ENCODE measurements at regions not wholly inside any gene's neighbourhood (a gene's known extent, or its start where the extent isn't known, plus 50 kb on each side); places are given as distances from the start of the nearest gene placed in this dataset.
A peak's percentile ranks its signal among the peaks of the same experiment; 100 is the strongest.
"Not testable (repeated sequence)": the region's sequence is repeated elsewhere in the genome, so short reads cannot be mapped to it uniquely, and the experiment has no call there.

- Histone ChIP-seq H3K27ac (ENCODE audit: low read depth, low read length) (no peak overlapping the region), H3K9me3 (ENCODE audit: low read length) (no peaks in the 10 kb centered on the region), H3K36me3 (ENCODE audit: insufficient read depth, low read length) (no peaks in the 10 kb centered on the region), H3K4me1 (ENCODE audit: insufficient read depth, low read length) (no peaks in the 10 kb centered on the region), H3K27me3 (ENCODE audit: insufficient read depth, low read length, poor library complexity, severe bottlenecking) (no peaks in the 10 kb centered on the region), H3K4me3 (ENCODE audit: low read length) (no peak overlapping the region)
- Mint-ChIP-seq H3K4me3 (no peak overlapping the region), H3K36me3 (peaks cover 0 to 3% (median 3%) of the 10 kb centered on the region in 3 donors), H3K9me3 (peaks cover 0 to 21% (median 8%) of the 10 kb centered on the region in 5 donors), H3K4me1 (no peaks in the 10 kb centered on the region), H3K27me3 (peaks cover 0 to 2% of the 10 kb centered on the region in 2 donors), H3K27ac (no peak overlapping the region)
- CTCF ChIA-PET = no interaction called here
- DNase-seq = no peak
- POLR2A ChIA-PET = no interaction called here
Observed at GRCh38 chrX:56031409-56031808, 200.7 kb upstream of the KLF8 start.

GRCh38 chrX:56033495-56034180 lies 198.5 kb upstream of the KLF8 start:
- Histone ChIP-seq H3K9me3 (ENCODE audit: low read length) (no peaks in the 10 kb centered on the region), H3K4me3 (ENCODE audit: low read length) (no peak overlapping the region), H3K36me3 (ENCODE audit: insufficient read depth, low read length) (no peaks in the 10 kb centered on the region), H3K27me3 (ENCODE audit: insufficient read depth, low read length, poor library complexity, severe bottlenecking) (no peaks in the 10 kb centered on the region), H3K4me1 (ENCODE audit: insufficient read depth, low read length) (no peaks in the 10 kb centered on the region), H3K27ac (ENCODE audit: low read depth, low read length) (no peak overlapping the region)
- DNase-seq = no peak
- H3K4me3 Mint-ChIP-seq = no peak overlapping the region
- H3K9me3 Mint-ChIP-seq = peaks cover 6 to 24% (median 12%) of the 10 kb centered on the region in 5 donors
- POLR2A ChIA-PET = no interaction called here
- H3K4me1 Mint-ChIP-seq = no peaks in the 10 kb centered on the region
- no peaks in the 10 kb centered on the region for H3K27me3 Mint-ChIP-seq
- CTCF ChIA-PET = no interaction called here
- peaks cover 0 to 10% (median 3%) of the 10 kb centered on the region in 3 donors for H3K36me3 Mint-ChIP-seq
- H3K27ac Mint-ChIP-seq = peak overlapping the region in 1 of 8 donors; percentile 10

- H3K27ac ChIP-seq (ENCODE audit: low read depth, low read length); H3K27me3 ChIP-seq (ENCODE audit: insufficient read depth, low read length, poor library complexity, severe bottlenecking); CTCF ChIA-PET; H3K4me1 Mint-ChIP-seq; POLR2A ChIA-PET; H3K27ac Mint-ChIP-seq; H3K4me3 Mint-ChIP-seq; H3K9me3 ChIP-seq (ENCODE audit: low read length); H3K4me1 ChIP-seq (ENCODE audit: insufficient read depth, low read length); H3K36me3 ChIP-seq (ENCODE audit: insufficient read depth, low read length); H3K4me3 ChIP-seq (ENCODE audit: low read length); DNase-seq: not testable (repeated sequence)
- H3K27me3 Mint-ChIP-seq = peaks cover 0 to 24% of the 10 kb centered on the region in 2 donors
- peaks cover 12 to 51% (median 37%) of the 10 kb centered on the region in 5 donors for H3K9me3 Mint-ChIP-seq
- H3K36me3 Mint-ChIP-seq = peaks cover 2 to 11% (median 9%) of the 10 kb centered on the region in 3 donors
Observed at GRCh38 chrX:56052673-56053330, 179.4 kb upstream of the KLF8 start.

- no peaks in the 10 kb centered on the region for H3K4me1 ChIP-seq (ENCODE audit: insufficient read depth, low read length)
- no peak for DNase-seq
- Mint-ChIP-seq H3K9me3 (peaks cover 14 to 73% (median 55%) of the 10 kb centered on the region in 5 donors), H3K27me3 (peaks cover 0 to 32% of the 10 kb centered on the region in 2 donors), H3K36me3 (peaks cover 2 to 25% (median 24%) of the 10 kb centered on the region in 3 donors), H3K27ac (peak overlapping the region in 1 of 8 donors; percentile 59), H3K4me3 (no peak overlapping the region), H3K4me1 (no peaks in the 10 kb centered on the region)
- no peaks in the 10 kb centered on the region for H3K9me3 ChIP-seq (ENCODE audit: low read length)
- H3K27me3 ChIP-seq (ENCODE audit: insufficient read depth, low read length, poor library complexity, severe bottlenecking) = no peaks in the 10 kb centered on the region
- ChIA-PET CTCF (no interaction called here), POLR2A (no interaction called here)
- H3K36me3 ChIP-seq (ENCODE audit: insufficient read depth, low read length) = no peaks in the 10 kb centered on the region
- no peak overlapping the region for H3K27ac ChIP-seq (ENCODE audit: low read depth, low read length)
- no peak overlapping the region for H3K4me3 ChIP-seq (ENCODE audit: low read length)
Observed at GRCh38 chrX:56057325-56057724, 174.8 kb upstream of the KLF8 start.

- peaks cover 0 to 43% (median 30%) of the 10 kb centered on the region in 5 donors for H3K9me3 Mint-ChIP-seq
- H3K36me3 Mint-ChIP-seq = peaks cover 0 to 20% (median 11%) of the 10 kb centered on the region in 3 donors
- no peaks in the 10 kb centered on the region for H3K27me3 ChIP-seq (ENCODE audit: insufficient read depth, low read length, poor library complexity, severe bottlenecking)
- POLR2A ChIA-PET = no interaction called here
- H3K27ac ChIP-seq (ENCODE audit: low read depth, low read length) = no peak overlapping the region
- DNase-seq = no peak
- H3K4me1 Mint-ChIP-seq = peaks cover 0 to 19% (median 5%) of the 10 kb centered on the region in 3 donors
- peaks cover 0 to 10% of the 10 kb centered on the region in 2 donors for H3K27me3 Mint-ChIP-seq
- H3K4me3 ChIP-seq (ENCODE audit: low read length) = no peak overlapping the region
- peak overlapping the region in 1 of 8 donors; percentile 79 for H3K27ac Mint-ChIP-seq
- no peaks in the 10 kb centered on the region for H3K9me3 ChIP-seq (ENCODE audit: low read length)
- no peaks in the 10 kb centered on the region for H3K36me3 ChIP-seq (ENCODE audit: insufficient read depth, low read length)
- CTCF ChIA-PET = no interaction called here
- H3K4me1 ChIP-seq (ENCODE audit: insufficient read depth, low read length) = peaks cover 7% of the 10 kb centered on the region
- H3K4me3 Mint-ChIP-seq = no peak overlapping the region
Observed at GRCh38 chrX:56066016-56066415, 166.1 kb upstream of the KLF8 start.

- Mint-ChIP-seq H3K4me3 (no peak overlapping the region), H3K9me3 (peaks cover 0 to 22% (median 14%) of the 10 kb centered on the region in 5 donors), H3K27me3 (peaks cover 0 to 4% of the 10 kb centered on the region in 2 donors), H3K27ac (no peak overlapping the region), H3K36me3 (peaks cover 0 to 10% (median 0%) of the 10 kb centered on the region in 3 donors), H3K4me1 (peaks cover 0 to 19% (median 5%) of the 10 kb centered on the region in 3 donors)
- ChIA-PET CTCF (interaction anchor here (0.7 kb wide), 1 partner anchor 1952 kb away, joined by 3 read pairs; no protein-coding TSS in a partner anchor), POLR2A (no interaction called here)
- peaks cover 7% of the 10 kb centered on the region for H3K4me1 ChIP-seq (ENCODE audit: insufficient read depth, low read length)
- H3K27me3 ChIP-seq (ENCODE audit: insufficient read depth, low read length, poor library complexity, severe bottlenecking) = no peaks in the 10 kb centered on the region
- peak in 1 of 5 donors; percentile 0 for DNase-seq
- H3K27ac ChIP-seq (ENCODE audit: low read depth, low read length) = no peak overlapping the region
- H3K36me3 ChIP-seq (ENCODE audit: insufficient read depth, low read length) = no peaks in the 10 kb centered on the region
- no peak overlapping the region for H3K4me3 ChIP-seq (ENCODE audit: low read length)
- no peaks in the 10 kb centered on the region for H3K9me3 ChIP-seq (ENCODE audit: low read length)
Observed at GRCh38 chrX:56068274-56068758, 163.8 kb upstream of the KLF8 start.

- no peak overlapping the region for H3K27ac ChIP-seq (ENCODE audit: low read depth, low read length)
- peaks cover 0 to 10% (median 0%) of the 10 kb centered on the region in 3 donors for H3K36me3 Mint-ChIP-seq
Observed at GRCh38 chrX:56069299-56069931, 162.7 kb upstream of the KLF8 start.

GRCh38 chrX:56089376-56089775 lies 142.8 kb upstream of the KLF8 start:
- Histone ChIP-seq H3K9me3 (ENCODE audit: low read length) (no peaks in the 10 kb centered on the region), H3K27ac (ENCODE audit: low read depth, low read length) (no peak overlapping the region), H3K36me3 (ENCODE audit: insufficient read depth, low read length) (no peaks in the 10 kb centered on the region), H3K4me3 (ENCODE audit: low read length) (no peak overlapping the region), H3K4me1 (ENCODE audit: insufficient read depth, low read length) (no peaks in the 10 kb centered on the region), H3K27me3 (ENCODE audit: insufficient read depth, low read length, poor library complexity, severe bottlenecking) (no peaks in the 10 kb centered on the region)
- Mint-ChIP-seq H3K9me3 (peaks cover 0 to 19% (median 2%) of the 10 kb centered on the region in 5 donors), H3K4me1 (no peaks in the 10 kb centered on the region), H3K27me3 (peaks cover 0 to 10% of the 10 kb centered on the region in 2 donors), H3K36me3 (peaks cover 0 to 13% (median 1%) of the 10 kb centered on the region in 3 donors), H3K4me3 (no peak overlapping the region), H3K27ac (no peak overlapping the region)
- no peak for DNase-seq
- ChIA-PET POLR2A (no interaction called here), CTCF (no interaction called here)

More at GRCh38 chrX:56069299-56069931, 162.7 kb upstream of the KLF8 start:
- H3K4me3 ChIP-seq (ENCODE audit: low read length) = no peak overlapping the region
- H3K4me1 Mint-ChIP-seq = peaks cover 0 to 19% (median 5%) of the 10 kb centered on the region in 3 donors
- H3K27ac Mint-ChIP-seq = no peak overlapping the region
- H3K9me3 ChIP-seq (ENCODE audit: low read length) = no peaks in the 10 kb centered on the region
- CTCF ChIA-PET = no interaction called here
- peaks cover 0 to 23% (median 13%) of the 10 kb centered on the region in 5 donors for H3K9me3 Mint-ChIP-seq
- H3K36me3 ChIP-seq (ENCODE audit: insufficient read depth, low read length) = no peaks in the 10 kb centered on the region
- H3K27me3 Mint-ChIP-seq = peaks cover 0 to 4% of the 10 kb centered on the region in 2 donors
- POLR2A ChIA-PET = no interaction called here
- peaks cover 7% of the 10 kb centered on the region for H3K4me1 ChIP-seq (ENCODE audit: insufficient read depth, low read length)
- no peaks in the 10 kb centered on the region for H3K27me3 ChIP-seq (ENCODE audit: insufficient read depth, low read length, poor library complexity, severe bottlenecking)
- DNase-seq = no peak
- peak overlapping the region in 1 of 7 donors; percentile 49 for H3K4me3 Mint-ChIP-seq
